H54 (cell line): ENCODE measurements at regions not wholly inside any gene's neighbourhood (a gene's known extent, or its start where the extent isn't known, plus 50 kb on each side); places are given as distances from the start of the nearest gene placed in this dataset.

Experiments
- DNase-seq: peaks from one replicate; pipeline ENCODE4 v3.0.0; 2011; ENCODE audit warnings: low spot score, mixed read lengths; ENCODE audit not compliant: insufficient read length
- FAIRE-seq: peaks from 3 replicates; lab custom pipeline; 2011; peaks lifted over from hg19 to GRCh38; lab: Jason Lieb, UNC
- POLR2A ChIP-seq: IDR thresholded peaks from 2 replicates; pipeline ENCODE4 v1.6.1; 2011; ENCODE audit warnings: low read depth, mild to moderate bottlenecking, low read length

DNA sequence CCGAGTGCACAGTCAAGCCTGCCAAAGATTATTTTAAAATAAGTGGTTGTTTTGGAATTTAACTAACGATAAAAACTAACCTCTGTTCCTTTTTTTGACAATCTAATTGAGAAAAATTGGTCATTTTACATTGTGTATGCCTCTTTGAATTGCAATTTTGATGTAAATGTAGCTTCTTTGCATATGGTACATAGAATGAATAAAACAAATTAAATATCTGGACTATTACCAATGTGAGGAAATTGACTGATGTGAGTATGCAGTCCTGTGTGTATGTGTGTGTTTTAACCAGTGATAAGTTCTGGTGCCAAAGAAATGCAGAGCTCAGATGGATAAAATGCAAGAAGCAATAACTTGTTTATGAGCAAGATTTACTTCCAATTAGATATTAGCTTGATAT, 281.3 kb upstream of the ZP4 start:
- FAIRE-seq, result no peak
- no peak for DNase-seq
- no peak for TF ChIP-seq POLR2A

- no peak for TF ChIP-seq POLR2A
- no peak for DNase-seq
- no peak for FAIRE-seq
These were observed 271.2 kb upstream of the ZP4 start for GRCh38 chr1:238161955-238162354.

DNA sequence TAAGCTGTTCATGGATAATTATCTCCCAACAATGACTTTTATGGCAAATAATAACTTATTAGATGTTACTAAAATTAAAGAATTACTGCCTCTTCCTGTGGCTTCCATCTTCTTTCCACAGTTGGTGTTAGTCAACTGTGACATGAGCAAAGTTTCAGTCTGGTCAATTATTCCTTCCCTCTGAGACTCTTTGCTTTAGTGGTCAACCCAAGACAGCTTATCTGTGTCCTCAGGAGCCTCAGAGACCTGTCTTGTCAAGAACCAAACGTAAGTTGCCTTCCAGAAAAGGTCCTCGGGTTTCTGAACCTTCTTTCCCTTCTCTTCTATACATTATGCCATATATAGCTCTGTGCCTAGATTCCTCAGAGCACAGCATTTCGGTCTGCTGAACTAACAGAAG, 263.2 kb upstream of the ZP4 start:
- no peak for FAIRE-seq
- no peak for TF ChIP-seq POLR2A
- no peak for DNase-seq

DNA sequence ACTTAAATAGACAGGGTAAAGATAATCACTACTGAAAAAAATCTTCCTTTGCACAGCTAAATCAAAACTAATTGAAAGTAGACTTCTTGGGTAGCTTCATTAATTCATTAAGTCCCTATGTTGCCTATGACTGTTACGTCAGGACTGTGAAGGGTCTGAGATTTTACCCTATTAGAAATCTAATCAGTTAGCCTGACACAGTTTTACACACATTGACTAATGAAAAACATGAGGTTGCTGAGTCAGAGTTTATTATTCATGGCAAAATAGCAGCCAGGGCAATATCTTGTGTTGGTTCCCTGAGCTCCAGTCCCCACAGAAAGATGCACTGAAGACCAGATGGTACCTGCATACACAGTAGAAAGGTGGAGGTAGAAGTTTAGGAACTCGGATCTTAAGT, 262.5 kb upstream of the ZP4 start:
- no peak for TF ChIP-seq POLR2A
- no peak for FAIRE-seq
- no peak for DNase-seq

DNA sequence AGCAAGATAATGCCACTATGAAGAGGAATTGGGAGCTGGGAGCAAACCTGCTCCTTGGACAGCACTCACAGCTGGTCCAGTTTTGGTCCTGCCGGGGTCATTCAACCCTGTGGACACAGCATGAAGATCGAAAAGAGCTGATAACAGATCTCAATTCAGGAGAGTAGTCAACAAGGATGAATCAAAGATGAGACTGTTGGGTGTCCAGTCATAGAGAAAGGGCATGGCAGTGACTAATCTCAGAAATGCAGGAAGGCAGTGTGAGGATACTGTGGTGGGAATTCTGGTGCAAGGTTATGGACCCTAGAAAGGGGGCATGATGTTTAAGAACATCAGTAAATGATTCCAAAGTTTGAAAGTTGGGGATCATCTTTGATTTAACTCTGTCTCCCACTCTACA, 261.4 kb upstream of the ZP4 start:
- FAIRE-seq, result no peak
- DNase-seq, result no peak
- TF ChIP-seq POLR2A, result no peak

GRCh38 chr1:238143038-238143437, 252.3 kb upstream of the ZP4 start:
- no peak for TF ChIP-seq POLR2A
- FAIRE-seq (no peak), DNase-seq (no peak)

GRCh38 chr1:238141353-238141752, 250.6 kb upstream of the ZP4 start:
- no peak for FAIRE-seq
- no peak for TF ChIP-seq POLR2A
- DNase-seq, result no peak

DNA sequence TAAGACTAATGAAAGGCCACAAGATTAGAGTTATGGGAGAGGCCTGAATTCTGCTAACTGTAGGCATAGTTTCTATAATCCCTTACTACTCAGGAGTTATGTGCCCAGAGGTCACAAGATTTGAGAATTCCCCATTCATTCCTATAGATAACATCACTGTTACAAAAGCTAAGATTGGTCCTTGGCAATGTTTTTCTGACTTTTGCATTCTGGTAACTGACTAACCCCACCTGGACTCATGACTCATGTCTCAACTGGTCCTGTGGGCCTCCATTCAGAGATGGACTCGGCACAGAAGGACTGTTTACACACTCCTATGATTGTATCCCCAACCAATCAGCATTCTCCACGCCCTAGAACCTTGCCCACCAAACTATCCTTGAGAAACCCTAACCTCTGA, 249.0 kb upstream of the ZP4 start:
- no peak for FAIRE-seq
- no peak for TF ChIP-seq POLR2A
- no peak for DNase-seq

DNA sequence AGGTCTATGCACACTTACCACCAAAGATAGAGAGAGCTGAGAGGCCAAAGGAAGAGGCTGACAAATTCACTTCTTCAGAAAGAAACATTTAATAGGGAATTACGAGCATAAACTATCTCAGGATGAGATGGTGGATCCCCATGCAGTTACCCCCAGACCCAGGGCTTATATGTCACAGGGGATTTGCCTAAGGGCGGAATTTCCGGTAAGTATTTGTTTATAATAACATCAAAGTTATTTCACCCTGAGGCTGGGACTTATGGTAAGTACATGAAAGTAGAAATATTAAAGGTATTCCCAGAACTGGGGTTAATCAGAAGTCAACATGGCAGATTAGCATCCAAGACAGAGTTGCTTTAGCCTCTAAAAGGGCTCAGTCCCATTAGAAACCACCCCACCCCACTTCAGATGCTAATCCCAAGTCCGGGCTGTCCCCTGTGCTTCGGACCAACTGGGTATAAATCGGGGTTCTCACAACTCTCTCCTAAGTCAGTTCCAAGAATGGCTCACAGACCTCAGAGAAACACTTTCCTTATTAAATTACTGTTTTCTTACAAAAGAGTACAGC, 247.4 kb upstream of the ZP4 start:
- TF ChIP-seq POLR2A, result no peak
- DNase-seq (no peak), FAIRE-seq (no peak)

GRCh38 chr1:238135708-238136664, 245.3 kb upstream of the ZP4 start:
- FAIRE-seq (no peak), DNase-seq (no peak)
- no peak for TF ChIP-seq POLR2A

- no peak for FAIRE-seq
- no peak for DNase-seq
- no peak for TF ChIP-seq POLR2A
These were observed 239.0 kb upstream of the ZP4 start for GRCh38 chr1:238129677-238130076.

GRCh38 chr1:238123201-238123600, 232.5 kb upstream of the ZP4 start:
- DNase-seq (no peak), FAIRE-seq (no peak)
- TF ChIP-seq POLR2A, result no peak

GRCh38 chr1:238119861-238120260, 229.1 kb upstream of the ZP4 start:
- no peak for TF ChIP-seq POLR2A
- FAIRE-seq (no peak), DNase-seq (no peak)

DNA sequence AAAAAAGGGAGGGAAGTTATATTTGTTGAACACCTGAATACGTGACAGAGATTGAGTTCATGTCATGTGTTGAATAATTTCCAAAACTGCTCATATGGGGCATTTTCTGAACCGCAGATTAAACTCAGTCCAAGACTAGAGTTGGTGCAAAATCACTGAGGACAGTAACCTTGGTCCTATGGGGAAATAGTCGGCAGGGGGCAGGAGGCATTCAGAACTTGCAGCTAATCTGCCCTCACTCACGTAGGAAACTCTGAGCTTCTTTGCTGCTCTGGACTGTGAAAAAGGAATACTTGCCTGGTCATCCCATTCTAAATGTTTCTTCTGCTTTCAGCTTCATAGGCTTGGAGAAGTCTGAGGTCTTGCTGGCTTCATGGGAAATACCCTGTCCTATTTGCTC, 228.3 kb upstream of the ZP4 start:
- no peak for FAIRE-seq
- TF ChIP-seq POLR2A, result no peak

DNA sequence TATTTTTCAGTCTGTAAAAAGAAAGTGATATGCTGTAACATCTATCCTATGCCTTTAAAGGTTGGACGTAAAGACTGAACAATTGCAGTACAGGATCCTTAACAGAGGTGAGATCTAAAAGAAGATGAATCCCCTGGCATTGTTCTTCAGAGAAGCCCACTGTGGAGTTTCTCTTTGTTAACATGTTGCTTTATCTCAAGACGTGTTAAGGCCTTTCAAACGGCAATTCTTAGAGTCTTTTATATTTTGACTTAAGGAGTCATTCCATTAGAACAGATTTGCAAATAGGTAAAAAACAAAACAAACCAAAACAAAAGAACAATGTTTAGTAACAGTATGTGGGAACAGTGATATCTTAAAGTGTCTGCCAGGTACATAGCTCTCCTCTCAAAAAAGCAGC, 225.1 kb upstream of the ZP4 start:
- TF ChIP-seq POLR2A, result no peak
- no peak for FAIRE-seq
- no peak for DNase-seq

More for the DNA sequence above, 228.3 kb upstream of the ZP4 start:
- no peak for DNase-seq
